HCT116 (cell line): ENCODE measurements at regions not wholly inside any gene's neighbourhood (a gene's known extent, or its start where the extent isn't known, plus 50 kb on each side); places are given as distances from the start of the nearest gene placed in this dataset.

Experiments
- ATAC-seq: fragments of 200-7000 bp; cut with Tn5 transposase; 2 replicates; pipeline ENCODE4 v1.9.1; 2020; ENCODE audit warnings: mild to moderate bottlenecking, moderate library complexity
- BruUV-seq: library from RNA; stranded (reverse); fragments of 400-500 nt; replicated peaks from 2 replicates; lab custom pipeline; 2021; lab: Mats Ljungman, UMichigan
- CTCF ChIA-PET: fragments of 300-600 bp; sonication (Branson Sonifier 250); formaldehyde crosslinking; loops from one replicate; lab custom pipeline; 2021; ENCODE audit warnings: antibody characterized with exemption; lab: Charles Lee
- POLR2A ChIA-PET: fragments of 300-600, 350-600 bp; sonication (Branson Sonifier 250); formaldehyde crosslinking; loops from one replicate; lab custom pipeline; 2021; ENCODE audit warnings: antibody characterized with exemption; lab: Charles Lee
- RAD21 ChIA-PET, 2 experiments: fragments of 300-600 bp; sonication (Branson Sonifier 250); formaldehyde crosslinking; loops; one replicate each; lab custom pipeline; 2023; ENCODE audit warnings: low total read pairs in 2 of 2; ENCODE audit not compliant: uncharacterized antibody in 2 of 2, unreplicated experiment in 2 of 2, low non-redundant PET in 1 of 2; lab: Charles Lee
- DNase-seq: peaks from one replicate; pipeline ENCODE4 v3.0.0-alpha.2; 2010; ENCODE audit warnings: low read depth, low spot score
- H2AFZ ChIP-seq: fragments of 200-600 bp; shearing (Covaris generic), sonication (generic); 2 replicates; pipeline ENCODE4 v1.6.1; 2017; ENCODE audit warnings: low read depth, mixed run types, mixed read lengths, antibody characterized with exemption, low read length; ENCODE audit not compliant: poor library complexity, severe bottlenecking
- H3K27ac ChIP-seq: 2 replicates; pipeline ENCODE4 v1.5.1; 2012; ENCODE audit warnings: low read depth, low read length
- H3K27me3 ChIP-seq: fragments of 200-600 bp; sonication (generic); 2 replicates; pipeline ENCODE4 v1.6.1; 2016; ENCODE audit warnings: mixed run types, low read length, mixed read lengths; ENCODE audit not compliant: insufficient read depth
- H3K36me3 ChIP-seq, 2 experiments: fragments of 200-500 bp in 1 of 2; fragments of 200-600 bp in 1 of 2; sonication (Bioruptor generic) in 1 of 2; sonication (generic) in 1 of 2; 2 replicates each; pipeline versions ENCODE4 v1.5.1 to v1.6.1; 2014 to 2016; ENCODE audit warnings: low read length in 2 of 2, inconsistent platforms in 1 of 2, mixed read lengths in 1 of 2, mixed run types in 1 of 2; ENCODE audit not compliant: insufficient read depth in 2 of 2, control insufficient read depth in 1 of 2
- H3K4me1 ChIP-seq, 2 experiments: fragments of 200-600 bp in 1 of 2; sonication (generic) in 1 of 2; 2 replicates each; pipeline versions ENCODE4 v1.5.1 to v1.6.1; 2012 to 2017; ENCODE audit warnings: low read length in 2 of 2, inconsistent platforms in 1 of 2, mild to moderate bottlenecking in 1 of 2, mixed read lengths in 1 of 2, mixed run types in 1 of 2, moderate library complexity in 1 of 2; ENCODE audit not compliant: insufficient read depth in 2 of 2, control insufficient read depth in 1 of 2
- H3K4me2 ChIP-seq: fragments of 200-600 bp; sonication (generic); 2 replicates; pipeline ENCODE4 v1.6.1; 2017; ENCODE audit warnings: mixed run types, low read length, mixed read lengths
- H3K4me3 ChIP-seq, 2 experiments: fragments of 200-600 bp in 1 of 2; sonication (generic) in 1 of 2; replicated peaks in 1 of 2; 2 replicates each; pipeline ENCODE4 v1.5.1; 2011 to 2016; ENCODE audit warnings: low read length in 2 of 2, control low read depth in 1 of 2, low read depth in 1 of 2, mild to moderate bottlenecking in 1 of 2, mixed read lengths in 1 of 2, mixed run types in 1 of 2
- H3K79me2 ChIP-seq: fragments of 200-600 bp; sonication (generic); 2 replicates; pipeline ENCODE4 v1.6.1; 2017; ENCODE audit warnings: mild to moderate bottlenecking, mixed run types, low read length, moderate library complexity, mixed read lengths; ENCODE audit not compliant: insufficient read depth
- H3K9ac ChIP-seq: fragments of 200-600 bp; sonication (generic); 2 replicates; pipeline ENCODE4 v1.6.1; 2016; ENCODE audit warnings: low read length, mixed read lengths
- H3K9me2 ChIP-seq: fragments of 200-600 bp; sonication (generic), shearing (Covaris generic); 2 replicates; pipeline ENCODE4 v1.6.1; 2017; ENCODE audit warnings: mixed run types, mild to moderate bottlenecking, moderate library complexity; ENCODE audit not compliant: insufficient read depth
- H3K9me3 ChIP-seq, 2 experiments: fragments of 200-500 bp in 1 of 2; fragments of 200-600 bp in 1 of 2; sonication (Bioruptor generic) in 1 of 2; sonication (generic) in 1 of 2; 2 replicates each; pipeline ENCODE4 v1.6.1; 2014 to 2017; ENCODE audit warnings: low read length in 2 of 2, mixed read lengths in 2 of 2, inconsistent platforms in 1 of 2, low read depth in 1 of 2, mild to moderate bottlenecking in 1 of 2, mixed run types in 1 of 2, moderate library complexity in 1 of 2; ENCODE audit not compliant: control insufficient read depth in 1 of 2, insufficient read depth in 1 of 2
- H4K20me1 ChIP-seq: fragments of 200-600 bp; sonication (generic), shearing (Covaris generic); 2 replicates; pipeline ENCODE4 v1.6.1; 2017; ENCODE audit warnings: mixed run types, mild to moderate bottlenecking, moderate library complexity; ENCODE audit not compliant: insufficient read depth
- ATF3 ChIP-seq: IDR thresholded peaks from 2 replicates; pipeline ENCODE4 v1.6.1; 2012
- CBX3 ChIP-seq: IDR thresholded peaks from 2 replicates; pipeline ENCODE4 v1.6.1; 2012; ENCODE audit warnings: low read depth
- CEBPB ChIP-seq: IDR thresholded peaks from 2 replicates; pipeline ENCODE4 v1.6.1; 2012; ENCODE audit warnings: low read depth
- EZH2 ChIP-seq: fragments of 200-600 bp; sonication (generic); IDR thresholded peaks from 2 replicates; pipeline ENCODE4 v1.6.1; 2017; ENCODE audit warnings: antibody characterized with exemption, mixed run types
- JUND ChIP-seq: IDR thresholded peaks from 2 replicates; pipeline ENCODE4 v1.6.1; 2012
- POLR2A ChIP-seq: IDR thresholded peaks from 2 replicates; pipeline ENCODE4 v1.7.0; 2011; ENCODE audit warnings: borderline replicate concordance; ENCODE audit not compliant: insufficient read depth, insufficient read length; ENCODE audit errors: extremely low read depth
- POLR2AphosphoS5 ChIP-seq: IDR thresholded peaks from 2 replicates; pipeline ENCODE4 v1.6.1; 2011; ENCODE audit warnings: mild to moderate bottlenecking, low read depth, low read length, moderate library complexity
- RAD21 ChIP-seq: IDR thresholded peaks from 2 replicates; pipeline ENCODE4 v1.6.1; 2012; ENCODE audit warnings: low read depth, mild to moderate bottlenecking
- SIN3A ChIP-seq: IDR thresholded peaks from 2 replicates; pipeline ENCODE4 v1.6.1; 2012; ENCODE audit warnings: low read depth
- SP1 ChIP-seq: IDR thresholded peaks from 2 replicates; pipeline ENCODE4 v1.6.1; 2012; ENCODE audit warnings: low read depth
- SRF ChIP-seq: IDR thresholded peaks from 2 replicates; pipeline ENCODE4 v1.6.1; 2012; ENCODE audit warnings: low read depth
- TCF7L2 ChIP-seq: IDR thresholded peaks from 2 replicates; pipeline ENCODE4 v1.7.0; 2011; ENCODE audit warnings: borderline replicate concordance, inconsistent platforms; ENCODE audit not compliant: insufficient read depth, insufficient read length; ENCODE audit errors: extremely low read depth
- ZFX ChIP-seq: fragments of 450-650 bp; IDR thresholded peaks from 2 replicates; pipeline ENCODE4 v1.6.1; 2017
- intact Hi-C: fragments of 100-400 bp; cut with micrococcal nuclease; formaldehyde crosslinking; loops from 2 replicates; pipeline ENCODE4 v1.10.0; 2022
- TF ChIP-seq, protein P1 (sequence below): IDR thresholded peaks from 2 replicates; pipeline ENCODE4 v1.6.1; 2012
- TF ChIP-seq, protein P2 (sequence below): IDR thresholded peaks from 2 replicates; pipeline ENCODE4 v1.6.1; 2011; ENCODE audit warnings: mild to moderate bottlenecking, low read length, moderate library complexity; ENCODE audit not compliant: insufficient replicate concordance; ENCODE audit errors: extremely low read depth

DNA sequence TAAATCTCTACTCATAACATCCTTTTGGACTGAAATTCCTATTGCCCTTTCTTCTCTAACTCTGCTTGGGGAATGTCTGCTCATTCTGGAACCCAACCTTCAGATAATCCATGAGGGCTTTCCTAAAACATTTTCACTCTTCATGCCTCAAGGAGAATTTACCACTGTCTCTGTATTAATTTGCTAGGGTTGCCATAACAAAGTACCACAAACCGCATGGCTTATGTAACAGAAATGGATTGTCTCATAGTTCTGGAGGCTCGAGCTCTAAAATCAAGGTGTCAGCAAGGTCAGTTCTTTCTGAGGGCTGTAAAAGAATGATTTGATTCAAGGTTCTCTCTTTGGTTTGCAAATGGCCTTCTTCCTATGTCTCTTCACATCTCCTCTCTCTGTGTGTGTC, 209.7 kb downstream of the LACC1 start:
- Histone ChIP-seq H3K27me3 (no peaks in the 10 kb centered on the region), H3K36me3 (no peaks in the 10 kb centered on the region), H3K4me1 (no peaks in the 10 kb centered on the region), H3K4me3 (no peak overlapping the region), H3K9me3 (no peaks in the 10 kb centered on the region), H4K20me1 (no peaks in the 10 kb centered on the region), H3K9me2 (no peaks in the 10 kb centered on the region; the same call in 1 of the 2 replicates), H2AFZ (no peak overlapping the region), H3K9ac (no peak overlapping the region), H3K27ac (no peak overlapping the region), H3K79me2 (no peaks in the 10 kb centered on the region), H3K4me2 (no peak overlapping the region)
- DNase-seq = no peak
- TF ChIP-seq, protein P1, sequence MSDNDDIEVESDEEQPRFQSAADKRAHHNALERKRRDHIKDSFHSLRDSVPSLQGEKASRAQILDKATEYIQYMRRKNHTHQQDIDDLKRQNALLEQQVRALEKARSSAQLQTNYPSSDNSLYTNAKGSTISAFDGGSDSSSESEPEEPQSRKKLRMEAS = no peak
- TF ChIP-seq POLR2A (no peak), SRF (no peak), RAD21 (no peak), ZFX (no peak), JUND (no peak), SIN3A (no peak), SP1 (no peak), ATF3 (no peak), CBX3 (no peak), CEBPB (no peak), TCF7L2 (no peak), EZH2 (no peak), POLR2AphosphoS5 (no peak)
- TF ChIP-seq, protein P2, sequence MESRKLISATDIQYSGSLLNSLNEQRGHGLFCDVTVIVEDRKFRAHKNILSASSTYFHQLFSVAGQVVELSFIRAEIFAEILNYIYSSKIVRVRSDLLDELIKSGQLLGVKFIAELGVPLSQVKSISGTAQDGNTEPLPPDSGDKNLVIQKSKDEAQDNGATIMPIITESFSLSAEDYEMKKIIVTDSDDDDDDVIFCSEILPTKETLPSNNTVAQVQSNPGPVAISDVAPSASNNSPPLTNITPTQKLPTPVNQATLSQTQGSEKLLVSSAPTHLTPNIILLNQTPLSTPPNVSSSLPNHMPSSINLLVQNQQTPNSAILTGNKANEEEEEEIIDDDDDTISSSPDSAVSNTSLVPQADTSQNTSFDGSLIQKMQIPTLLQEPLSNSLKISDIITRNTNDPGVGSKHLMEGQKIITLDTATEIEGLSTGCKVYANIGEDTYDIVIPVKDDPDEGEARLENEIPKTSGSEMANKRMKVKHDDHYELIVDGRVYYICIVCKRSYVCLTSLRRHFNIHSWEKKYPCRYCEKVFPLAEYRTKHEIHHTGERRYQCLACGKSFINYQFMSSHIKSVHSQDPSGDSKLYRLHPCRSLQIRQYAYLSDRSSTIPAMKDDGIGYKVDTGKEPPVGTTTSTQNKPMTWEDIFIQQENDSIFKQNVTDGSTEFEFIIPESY = no peak
- ChIA-PET RAD21 (no interaction called here), POLR2A (no interaction called here), CTCF (no interaction called here)
- ATAC-seq = no peak
- BruUV-seq = no TSS peak
- intact Hi-C loops = no loop called here
